GM23248 (cell line): ENCODE measurements at regions not wholly inside any gene's neighbourhood (a gene's known extent, or its start where the extent isn't known, plus 50 kb on each side); places are given as distances from the start of the nearest gene placed in this dataset.

Source experiments
- DNase-seq: peaks from one replicate; pipeline ENCODE4 v3.0.0-alpha.2; 2015
- H2AFZ ChIP-seq: fragments of 200-600 bp; sonication (generic); 2 replicates; pipeline ENCODE4 v1.6.1; 2016; ENCODE audit warnings: antibody characterized with exemption
- H3F3A ChIP-seq: fragments of 200-600 bp; sonication (generic); 2 replicates; pipeline ENCODE4 v1.6.1; 2016; ENCODE audit warnings: mild to moderate bottlenecking, antibody characterized with exemption, mixed run types; ENCODE audit not compliant: insufficient read depth
- H3K27ac ChIP-seq: fragments of 200-600 bp; sonication (generic); 2 replicates; pipeline ENCODE4 v1.5.1; 2016; ENCODE audit warnings: mild to moderate bottlenecking
- H3K27me3 ChIP-seq: fragments of 200-600 bp; sonication (generic); replicated peaks from 2 replicates; pipeline ENCODE4 v1.6.1; 2016; ENCODE audit warnings: mild to moderate bottlenecking; ENCODE audit not compliant: insufficient read depth
- H3K36me3 ChIP-seq: fragments of 200-600 bp; sonication (generic); 2 replicates; pipeline ENCODE4 v1.6.1; 2016; ENCODE audit warnings: low read depth, mild to moderate bottlenecking
- H3K4me1 ChIP-seq: fragments of 200-600 bp; sonication (generic); 2 replicates; pipeline ENCODE4 v1.6.1; 2016; ENCODE audit warnings: mild to moderate bottlenecking; ENCODE audit not compliant: insufficient read depth
- H3K4me2 ChIP-seq: fragments of 200-600 bp; sonication (generic); one replicate; pipeline ENCODE4 v1.6.1; 2016; ENCODE audit warnings: mild to moderate bottlenecking; ENCODE audit not compliant: unreplicated experiment
- H3K4me3 ChIP-seq: fragments of 200-600 bp; sonication (generic); 2 replicates; pipeline ENCODE4 v1.5.1; 2016; ENCODE audit warnings: mild to moderate bottlenecking
- H3K79me2 ChIP-seq: fragments of 200-600 bp; sonication (generic); 2 replicates; pipeline ENCODE4 v1.6.1; 2016; ENCODE audit warnings: mild to moderate bottlenecking; ENCODE audit not compliant: insufficient read depth
- H3K9ac ChIP-seq: fragments of 200-600 bp; sonication (generic); 2 replicates; pipeline ENCODE4 v1.6.1; 2016; ENCODE audit warnings: mild to moderate bottlenecking
- H3K9me2 ChIP-seq: fragments of 200-600 bp; sonication (generic); 2 replicates; pipeline ENCODE4 v1.6.1; 2016; ENCODE audit warnings: mixed run types, mild to moderate bottlenecking, moderate library complexity; ENCODE audit not compliant: insufficient read depth
- H3K9me3 ChIP-seq: fragments of 200-600 bp; sonication (generic); one replicate; pipeline ENCODE4 v1.6.1; 2017; ENCODE audit warnings: low read depth
- H4K20me1 ChIP-seq: fragments of 200-600 bp; sonication (generic); 2 replicates; pipeline ENCODE4 v1.6.0; 2016; ENCODE audit not compliant: insufficient read depth
- EZH2 ChIP-seq: fragments of 200-600 bp; sonication (generic); IDR thresholded peaks from 2 replicates; pipeline ENCODE4 v1.6.1; 2018; ENCODE audit warnings: antibody characterized with exemption, mild to moderate bottlenecking; ENCODE audit not compliant: insufficient read depth, poor library complexity, severe bottlenecking
- EZH2phosphoT487 ChIP-seq: fragments of 200-600 bp; sonication (generic); IDR thresholded peaks from 2 replicates; pipeline ENCODE4 v1.6.1; 2018; ENCODE audit warnings: antibody characterized with exemption, moderate library complexity, mild to moderate bottlenecking, low read depth; ENCODE audit not compliant: insufficient read depth
- WGBS, 2 experiments: methylation state at CpG; one replicate each; pipeline ENCODE4 v1.1.6; 2015 to 2017; ENCODE audit warnings: low lambda C conversion rate in 2 of 2, low coverage in 1 of 2; ENCODE audit errors: missing lambda C conversion rate in 2 of 2; 5-methylcytosine and 5-hydroxymethylcytosine counted together
- in situ Hi-C: fragments of 300-500 bp; cut with MboI; formaldehyde crosslinking; loops from 2 replicates; pipeline ENCODE4 v1.15.0; 2020

GRCh38 chr7:159238541-159238940 is 93.9 kb upstream of the VIPR2 start:
- no peaks in the 10 kb centered on the region for H3K4me1 ChIP-seq
- no peaks in the 10 kb centered on the region for H3K27me3 ChIP-seq
- WGBS, 2 experiments, result 2 to 15% methylated on average over 1 of the region's 1 CpG
- no peaks in the 10 kb centered on the region for H3K36me3 ChIP-seq
- H3K9me2 ChIP-seq, result no peaks in the 10 kb centered on the region
- DNase-seq, result no peak
- no peaks in the 10 kb centered on the region for H3F3A ChIP-seq
- H3K27ac ChIP-seq, result no peak overlapping the region
- no peaks in the 10 kb centered on the region for H4K20me1 ChIP-seq
- TF ChIP-seq EZH2, result no peak
- no peak for TF ChIP-seq EZH2phosphoT487
- in situ Hi-C loops, result no loop called here
- no peak overlapping the region for H3K4me3 ChIP-seq
- no peak overlapping the region for H3K9ac ChIP-seq
- H3K4me2 ChIP-seq, result no peak overlapping the region
- no peak overlapping the region for H2AFZ ChIP-seq
- no peaks in the 10 kb centered on the region for H3K9me3 ChIP-seq
- no peaks in the 10 kb centered on the region for H3K79me2 ChIP-seq

DNA sequence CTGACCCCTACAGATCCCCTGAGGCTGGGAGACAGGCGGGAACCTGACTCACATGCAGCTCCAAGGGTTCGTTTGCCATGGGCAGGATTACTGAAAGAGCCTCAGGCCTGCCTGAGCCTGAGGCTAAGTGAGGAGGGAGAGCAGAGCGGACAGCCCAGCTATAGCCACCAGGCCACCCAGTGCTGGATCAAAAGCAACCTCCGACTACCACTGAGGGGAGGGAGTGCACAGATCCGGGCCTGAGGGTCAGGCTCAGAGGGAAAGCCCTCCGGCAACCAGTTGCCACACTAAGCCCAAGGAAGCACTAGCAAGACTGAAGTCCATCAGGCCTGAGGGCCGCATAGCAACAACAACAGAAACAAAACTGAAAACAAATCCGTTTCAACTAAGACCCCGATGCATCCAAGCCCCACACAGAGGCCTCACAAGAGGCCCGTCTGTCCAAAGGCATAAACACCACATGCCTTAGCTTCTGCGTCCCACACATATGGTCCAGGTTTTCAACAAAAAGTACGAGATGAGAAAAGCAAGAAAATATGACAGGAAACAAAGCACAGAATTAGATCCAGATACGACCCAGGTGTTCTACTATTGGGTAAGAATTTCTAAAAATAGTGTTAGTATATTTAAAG is 92.5 kb upstream of the VIPR2 start:
- Histone ChIP-seq H3K9ac (no peak overlapping the region), H3K79me2 (no peaks in the 10 kb centered on the region), H3K27me3 (no peaks in the 10 kb centered on the region), H3K36me3 (no peaks in the 10 kb centered on the region), H2AFZ (no peak overlapping the region), H3K4me2 (no peak overlapping the region), H3K9me2 (no peaks in the 10 kb centered on the region), H3K4me3 (no peak overlapping the region), H3K9me3 (no peaks in the 10 kb centered on the region), H3F3A (no peaks in the 10 kb centered on the region), H3K27ac (no peak overlapping the region), H4K20me1 (no peaks in the 10 kb centered on the region), H3K4me1 (no peaks in the 10 kb centered on the region)
- TF ChIP-seq EZH2phosphoT487, result no peak
- TF ChIP-seq EZH2, result no peak
- 18 to 19% methylated on average over 13 of the region's 13 CpGs for WGBS, 2 experiments
- in situ Hi-C loops, result no loop called here
- DNase-seq, result no peak

DNA sequence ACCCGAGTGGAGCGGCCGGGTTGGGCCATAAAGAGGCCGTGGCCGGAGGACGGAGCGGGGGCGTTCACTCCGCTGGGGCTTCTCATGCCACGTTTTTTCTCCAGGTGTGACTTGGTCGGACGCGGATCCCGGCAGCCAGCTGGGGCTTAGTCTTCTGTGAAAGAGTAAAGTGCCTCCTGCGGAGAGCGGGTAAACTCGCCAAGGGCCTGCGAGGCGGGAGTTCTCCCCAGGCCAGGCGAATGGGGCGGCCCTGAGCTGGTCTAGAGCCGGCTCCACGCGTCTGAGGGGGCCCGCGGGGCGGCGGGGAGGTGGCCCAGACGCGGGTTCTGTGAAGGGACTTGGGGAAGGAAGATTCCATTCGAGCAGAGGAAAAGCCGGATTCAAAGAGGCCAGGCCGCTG is 86.3 kb upstream of the VIPR2 start:
- WGBS, 2 experiments, result 55 to 56% methylated on average over 32 to 33 of the region's 33 CpGs
- Histone ChIP-seq H3F3A (no peaks in the 10 kb centered on the region), H2AFZ (no peak overlapping the region), H3K4me1 (no peaks in the 10 kb centered on the region), H3K4me2 (no peak overlapping the region), H3K9ac (no peak overlapping the region), H4K20me1 (no peaks in the 10 kb centered on the region), H3K27me3 (no peaks in the 10 kb centered on the region), H3K9me2 (no peaks in the 10 kb centered on the region), H3K27ac (no peak overlapping the region), H3K9me3 (no peaks in the 10 kb centered on the region), H3K36me3 (no peaks in the 10 kb centered on the region), H3K4me3 (no peak overlapping the region), H3K79me2 (no peaks in the 10 kb centered on the region)
- DNase-seq, result no peak
- TF ChIP-seq EZH2, result no peak
- TF ChIP-seq EZH2phosphoT487, result no peak
- in situ Hi-C loops, result no loop called here

GRCh38 chr7:159229683-159230475 is 85.2 kb upstream of the VIPR2 start:
- DNase-seq, result no peak
- Histone ChIP-seq H3K4me2 (no peak overlapping the region), H3K9ac (no peak overlapping the region), H3K27me3 (no peaks in the 10 kb centered on the region), H2AFZ (no peak overlapping the region), H3K4me1 (no peaks in the 10 kb centered on the region), H3K4me3 (no peak overlapping the region), H3K79me2 (no peaks in the 10 kb centered on the region), H3K36me3 (no peaks in the 10 kb centered on the region), H4K20me1 (no peaks in the 10 kb centered on the region), H3F3A (no peaks in the 10 kb centered on the region), H3K9me2 (no peaks in the 10 kb centered on the region), H3K9me3 (no peaks in the 10 kb centered on the region), H3K27ac (no peak overlapping the region)
- TF ChIP-seq EZH2phosphoT487 (no peak), EZH2 (no peak)
- 39 to 43% methylated on average over 13 of the region's 13 CpGs for WGBS, 2 experiments
- in situ Hi-C loops, result no loop called here
